ENCODE measurements at regions not wholly inside any gene's neighbourhood (a gene's known extent, or its start where the extent isn't known, plus 50 kb on each side); places are given as distances from the start of the nearest gene placed in this dataset.

GRCh38 chr21:38556390-38556789, 58.1 kb upstream of the ERG start:
- DNase-seq (ENCODE audit: low spot score): no peak

GRCh38 chr21:38561205-38561604, 62.9 kb upstream of the ERG start:
- DNase-seq (ENCODE audit: low spot score): no peak

- DNase-seq (ENCODE audit: low spot score): no peak
These were observed 63.6 kb upstream of the ERG start for GRCh38 chr21:38561613-38562581.

- DNase-seq (ENCODE audit: low spot score): no peak
These were observed 69.2 kb upstream of the ERG start for GRCh38 chr21:38567335-38567969.

GRCh38 chr21:38567970-38568360, 69.7 kb upstream of the ERG start:
- no peak for DNase-seq (ENCODE audit: low spot score)

- no peak for DNase-seq (ENCODE audit: low spot score)
These were observed 71.5 kb upstream of the ERG start for GRCh38 chr21:38569733-38570132.

- DNase-seq (ENCODE audit: low spot score): no peak
These were observed 72.3 kb upstream of the ERG start for GRCh38 chr21:38570596-38570995.

- no peak for DNase-seq (ENCODE audit: low spot score)
These were observed 76.8 kb upstream of the ERG start for GRCh38 chr21:38574895-38575575.

- no peak for DNase-seq (ENCODE audit: low spot score)
These were observed 79.6 kb upstream of the ERG start for GRCh38 chr21:38577887-38578286.

- DNase-seq (ENCODE audit: low spot score): no peak
These were observed 92.4 kb upstream of the ERG start for GRCh38 chr21:38590449-38591217.

- no peak for DNase-seq (ENCODE audit: low spot score)
These were observed 92.9 kb upstream of the ERG start for GRCh38 chr21:38591218-38591537.

- DNase-seq (ENCODE audit: low spot score): no peak
These were observed 98.2 kb upstream of the ERG start for GRCh38 chr21:38596264-38597042.

- no peak for DNase-seq (ENCODE audit: low spot score)
These were observed 99.1 kb upstream of the ERG start for GRCh38 chr21:38597421-38597820.

GRCh38 chr21:38598413-38598812, 100.1 kb upstream of the ERG start:
- DNase-seq (ENCODE audit: low spot score): no peak

GRCh38 chr21:38599381-38599975, 101.2 kb upstream of the ERG start:
- no peak for DNase-seq (ENCODE audit: low spot score)

GRCh38 chr21:38600106-38600505, 101.8 kb upstream of the ERG start:
- DNase-seq (ENCODE audit: low spot score): no peak

GRCh38 chr21:38605236-38605635, 107.0 kb upstream of the ERG start:
- no peak for DNase-seq (ENCODE audit: low spot score)

GRCh38 chr21:38609580-38609979, 111.3 kb upstream of the ERG start:
- no peak for DNase-seq (ENCODE audit: low spot score)

GRCh38 chr21:38610623-38611251, 112.5 kb upstream of the ERG start:
- no peak for DNase-seq (ENCODE audit: low spot score)

GRCh38 chr21:38611277-38611676, 113.0 kb upstream of the ERG start:
- DNase-seq (ENCODE audit: low spot score): no peak

- no peak for DNase-seq (ENCODE audit: low spot score)
These were observed 115.4 kb upstream of the ERG start for GRCh38 chr21:38613686-38614085.
